B cell (primary cell): ENCODE measurements at regions not wholly inside any gene's neighbourhood (a gene's known extent, or its start where the extent isn't known, plus 50 kb on each side); places are given as distances from the start of the nearest gene placed in this dataset.

Source experiments
- ATAC-seq: fragments of 200-7000 bp; cut with Tn5 transposase; one replicate; pipeline ENCODE4 v1.10.0; 2021; ENCODE audit warnings: low read depth, mild to moderate bottlenecking, moderate number of reproducible peaks, moderate library complexity
- CTCF ChIA-PET: fragments of 350-600 bp; sonication (Branson Sonifier 250); formaldehyde crosslinking; loops from one replicate; lab custom pipeline; 2021; ENCODE audit warnings: antibody characterized with exemption, inconsistent platforms; lab: Charles Lee
- POLR2A ChIA-PET: fragments of 350-600 bp; sonication (Branson Sonifier 250); formaldehyde crosslinking; loops from one replicate; lab custom pipeline; 2021; ENCODE audit warnings: antibody characterized with exemption; lab: Charles Lee
- DNase-seq: peaks from one replicate; pipeline ENCODE4 v3.0.0; 2013
- H2AFZ ChIP-seq: 2 replicates; pipeline ENCODE4 v1.6.1; 2012; ENCODE audit warnings: mild to moderate bottlenecking, low read depth, low read length; ENCODE audit not compliant: insufficient read depth, poor library complexity, severe bottlenecking
- H3K27ac ChIP-seq, 2 donors: 1 replicate in 1 of 2; 2 replicates in 1 of 2; pipeline ENCODE4 v1.5.1; 2012 to 2013; ENCODE audit warnings: low read length in 2 of 2, mild to moderate bottlenecking in 2 of 2, moderate library complexity in 1 of 2
- H3K27me3 ChIP-seq, 4 experiments: fragments of 200-600 bp in 1 of 4; sonication (generic) in 1 of 4; replicated peaks in 1 of 4; 1 replicate in 2 of 4; 2 replicates in 2 of 4; pipeline versions ENCODE4 v1.6.1 to v1.7.0; 2013 to 2016; ENCODE audit warnings: low read length in 3 of 4, mild to moderate bottlenecking in 2 of 4, mixed read lengths in 1 of 4, moderate library complexity in 1 of 4; ENCODE audit not compliant: insufficient read depth in 4 of 4, control insufficient read depth in 3 of 4; ENCODE audit errors: control extremely low read depth in 1 of 4
- H3K36me3 ChIP-seq, 2 experiments: replicated peaks in 1 of 2; 1 replicate in 1 of 2; 2 replicates in 1 of 2; pipeline versions ENCODE4 v1.6.1 to v1.7.1; 2013; ENCODE audit warnings: low read length in 1 of 2; ENCODE audit not compliant: insufficient read depth in 2 of 2, control insufficient read depth in 1 of 2; ENCODE audit errors: control extremely low read depth in 1 of 2, extremely low read depth in 1 of 2
- H3K4me1 ChIP-seq, 2 donors: fragments of 200-600 bp in 1 of 2; sonication (generic) in 1 of 2; 1 replicate in 1 of 2; 2 replicates in 1 of 2; pipeline versions ENCODE4 v1.5.1 to v1.6.1; 2013 to 2017; ENCODE audit warnings: low read length in 2 of 2; ENCODE audit not compliant: control insufficient read depth in 2 of 2, insufficient read depth in 2 of 2
- H3K4me2 ChIP-seq: replicated peaks from 2 replicates; pipeline ENCODE3; 2012; ENCODE audit warnings: mild to moderate bottlenecking, low read depth, low read length; ENCODE audit not compliant: poor library complexity, severe bottlenecking
- H3K4me3 ChIP-seq, 5 experiments: fragments of 200-600 bp in 1 of 5; sonication (generic) in 1 of 5; 1 replicate in 3 of 5; 2 replicates in 2 of 5; pipeline versions ENCODE4 v1.5.1 to v1.7.0; 2011 to 2016; ENCODE audit warnings: low read length in 4 of 5, mild to moderate bottlenecking in 4 of 5, low read depth in 2 of 5, control low read depth in 1 of 5, moderate library complexity in 1 of 5; ENCODE audit not compliant: insufficient read depth in 1 of 5; ENCODE audit errors: control extremely low read depth in 1 of 5, extremely low read depth in 1 of 5
- H3K79me2 ChIP-seq: fragments of 200-600 bp; sonication (generic); one replicate; pipeline ENCODE4 v1.6.0; 2016; ENCODE audit warnings: low read length; ENCODE audit not compliant: control insufficient read depth, insufficient read depth
- H3K9ac ChIP-seq: fragments of 200-600 bp; sonication (generic); 2 replicates; pipeline ENCODE4 v1.6.1; 2017; ENCODE audit warnings: mild to moderate bottlenecking, low read length, moderate library complexity
- H3K9me3 ChIP-seq, 3 donors: one replicate each; pipeline versions ENCODE4 v1.6.1 to v1.7.1; 2013; ENCODE audit warnings: low read length in 2 of 3; ENCODE audit not compliant: control insufficient read depth in 2 of 3, insufficient read depth in 1 of 3; ENCODE audit errors: control extremely low read depth in 1 of 3
- H4K20me1 ChIP-seq: 2 replicates; pipeline ENCODE4 v1.6.0; 2012; ENCODE audit warnings: mild to moderate bottlenecking, low read length; ENCODE audit not compliant: insufficient read depth, control insufficient read depth, poor library complexity, severe bottlenecking
- H3K27ac Mint-ChIP-seq: one replicate; pipeline ENCODE4 v1.8.0; 2021; ENCODE audit warnings: mixed read lengths
- H3K27me3 Mint-ChIP-seq: one replicate; pipeline ENCODE4 v1.8.0; 2021; ENCODE audit warnings: mixed read lengths
- H3K4me1 Mint-ChIP-seq: one replicate; pipeline ENCODE4 v1.8.0; 2021; ENCODE audit warnings: mixed read lengths
- H3K4me3 Mint-ChIP-seq: one replicate; pipeline ENCODE4 v1.8.0; 2021; ENCODE audit warnings: mixed read lengths
- H3K9me3 Mint-ChIP-seq: one replicate; pipeline ENCODE4 v1.8.0; 2022; ENCODE audit warnings: mixed read lengths; ENCODE audit not compliant: insufficient read depth
- EZH2 ChIP-seq: IDR thresholded peaks from 2 replicates; pipeline ENCODE4 v1.6.1; 2012; ENCODE audit warnings: borderline replicate concordance, low read depth, mild to moderate bottlenecking, moderate library complexity, low read length; ENCODE audit not compliant: insufficient read depth, poor library complexity, severe bottlenecking
- WGBS: methylation state at CpG from one replicate; pipeline ENCODE4 v1.1.5; 2013; ENCODE audit warnings: missing lambda C conversion rate; ENCODE audit not compliant: insufficient coverage; 5-methylcytosine and 5-hydroxymethylcytosine counted together
- intact Hi-C: fragments of 100-400 bp; cut with micrococcal nuclease; formaldehyde crosslinking; loops from one replicate; pipeline ENCODE4 v1.10.0; 2022
- TF ChIP-seq, protein P1 (sequence below): fragments of 200-600 bp; IDR thresholded peaks from one replicate; pipeline ENCODE4 v1.8.0; 2022; ENCODE audit warnings: antibody characterized with exemption, mild to moderate bottlenecking

DNA sequence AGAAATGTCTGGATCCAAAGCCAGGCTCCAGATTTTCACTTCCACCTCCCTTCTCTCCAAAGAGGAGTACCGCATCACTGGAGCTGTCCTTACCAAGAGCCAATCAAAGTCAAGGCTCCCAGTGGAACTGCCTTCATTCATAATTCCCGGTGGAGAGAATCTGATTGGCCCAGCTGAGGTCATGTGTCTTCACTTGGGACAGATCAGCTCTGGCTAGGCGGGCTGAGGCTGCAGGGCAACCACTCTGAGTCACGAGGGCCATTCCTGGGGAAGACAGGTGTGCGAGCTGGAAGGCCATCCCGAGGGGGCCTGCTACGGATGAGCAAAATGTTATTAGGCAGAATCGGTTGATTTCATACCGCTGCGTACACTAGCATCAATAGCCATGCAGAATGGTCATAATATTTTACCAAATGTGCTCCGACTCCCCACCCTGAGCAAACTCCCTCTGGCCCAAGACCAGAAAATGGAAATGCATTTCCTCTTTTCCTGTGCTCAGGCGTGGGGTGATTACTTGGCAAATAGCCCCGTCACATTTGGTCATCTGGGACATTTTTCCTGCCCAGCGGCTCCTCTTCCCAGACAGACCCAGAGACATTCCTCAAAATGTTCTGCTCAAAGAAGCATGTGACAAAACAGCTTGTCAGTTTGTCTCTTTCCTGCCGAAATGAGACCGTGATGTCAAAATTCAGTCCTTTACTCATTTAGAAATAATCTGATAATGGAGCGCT lies 111.1 kb downstream of the AIPL1 start:
- no peak for ATAC-seq

DNA sequence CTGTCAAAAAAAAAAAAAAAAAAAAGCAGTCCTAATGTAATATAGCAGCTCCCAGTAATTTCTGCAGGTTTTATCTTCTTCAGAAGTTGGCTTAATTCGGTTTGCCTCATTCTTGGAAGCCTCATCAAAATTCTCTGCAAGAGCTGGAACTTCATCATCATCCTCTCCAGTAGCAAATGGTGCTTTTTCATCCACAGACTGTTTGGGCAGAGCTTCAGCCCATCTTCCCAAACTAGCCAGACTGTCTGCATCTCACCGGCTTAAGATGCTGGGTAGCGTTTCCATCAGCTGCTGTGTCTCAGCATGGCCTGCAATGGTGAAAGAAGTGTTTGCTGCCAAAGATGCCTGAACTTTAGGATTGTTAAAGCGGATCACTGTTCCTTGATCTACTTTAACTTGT lies 112.6 kb downstream of the AIPL1 start:
- POLR2A ChIA-PET = no interaction called here
- 93% methylated on average over 4 of the region's 4 CpGs for WGBS

More for the DNA sequence above, 111.1 kb downstream of the AIPL1 start:
- H3K36me3 ChIP-seq = no peaks in the 10 kb centered on the region
- H3K27me3 ChIP-seq = peaks cover 0 to 4% (median 2%) of the 10 kb centered on the region in 4 experiments
- H3K4me1 ChIP-seq = no peaks in the 10 kb centered on the region
- H3K9ac ChIP-seq = no peak overlapping the region
- H4K20me1 ChIP-seq = no peaks in the 10 kb centered on the region
- no peaks in the 10 kb centered on the region for H3K9me3 ChIP-seq
- H3K4me1 Mint-ChIP-seq = no peaks in the 10 kb centered on the region
- no peak overlapping the region for H3K4me2 ChIP-seq
- H3K79me2 ChIP-seq = no peaks in the 10 kb centered on the region
- no peak overlapping the region for H3K27ac ChIP-seq
- ChIA-PET CTCF (no interaction called here), POLR2A (no interaction called here)
- DNase-seq = no peak
- H3K4me3 ChIP-seq = no peak overlapping the region
- H3K27ac Mint-ChIP-seq = no peak overlapping the region
- H2AFZ ChIP-seq = no peak overlapping the region
- H3K27me3 Mint-ChIP-seq = peaks cover 30% of the 10 kb centered on the region
- H3K4me3 Mint-ChIP-seq = no peak overlapping the region
- intact Hi-C loops = no loop called here
- TF ChIP-seq, protein P1, sequence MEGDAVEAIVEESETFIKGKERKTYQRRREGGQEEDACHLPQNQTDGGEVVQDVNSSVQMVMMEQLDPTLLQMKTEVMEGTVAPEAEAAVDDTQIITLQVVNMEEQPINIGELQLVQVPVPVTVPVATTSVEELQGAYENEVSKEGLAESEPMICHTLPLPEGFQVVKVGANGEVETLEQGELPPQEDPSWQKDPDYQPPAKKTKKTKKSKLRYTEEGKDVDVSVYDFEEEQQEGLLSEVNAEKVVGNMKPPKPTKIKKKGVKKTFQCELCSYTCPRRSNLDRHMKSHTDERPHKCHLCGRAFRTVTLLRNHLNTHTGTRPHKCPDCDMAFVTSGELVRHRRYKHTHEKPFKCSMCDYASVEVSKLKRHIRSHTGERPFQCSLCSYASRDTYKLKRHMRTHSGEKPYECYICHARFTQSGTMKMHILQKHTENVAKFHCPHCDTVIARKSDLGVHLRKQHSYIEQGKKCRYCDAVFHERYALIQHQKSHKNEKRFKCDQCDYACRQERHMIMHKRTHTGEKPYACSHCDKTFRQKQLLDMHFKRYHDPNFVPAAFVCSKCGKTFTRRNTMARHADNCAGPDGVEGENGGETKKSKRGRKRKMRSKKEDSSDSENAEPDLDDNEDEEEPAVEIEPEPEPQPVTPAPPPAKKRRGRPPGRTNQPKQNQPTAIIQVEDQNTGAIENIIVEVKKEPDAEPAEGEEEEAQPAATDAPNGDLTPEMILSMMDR = no peak
- no peak for TF ChIP-seq EZH2
- 89% methylated on average over 13 of the region's 17 CpGs for WGBS
- H3K9me3 Mint-ChIP-seq = no peaks in the 10 kb centered on the region

More for the DNA sequence above, 112.6 kb downstream of the AIPL1 start:
- Histone ChIP-seq H3K4me3 (no peak overlapping the region), H2AFZ (no peak overlapping the region), H3K27me3 (peaks cover 0 to 4% (median 2%) of the 10 kb centered on the region in 4 experiments), H3K27ac (no peak overlapping the region), H3K9ac (no peak overlapping the region), H3K9me3 (no peaks in the 10 kb centered on the region), H3K79me2 (no peaks in the 10 kb centered on the region), H3K36me3 (no peaks in the 10 kb centered on the region), H3K4me1 (no peaks in the 10 kb centered on the region), H3K4me2 (no peak overlapping the region), H4K20me1 (no peaks in the 10 kb centered on the region)
- no peak for ATAC-seq
- no peak for DNase-seq
- Mint-ChIP-seq H3K4me3 (no peak overlapping the region), H3K4me1 (no peaks in the 10 kb centered on the region), H3K9me3 (no peaks in the 10 kb centered on the region), H3K27me3 (peaks cover 22% of the 10 kb centered on the region), H3K27ac (no peak overlapping the region)
- CTCF ChIA-PET = no interaction called here
- TF ChIP-seq, protein P1 = no peak
- TF ChIP-seq EZH2 = no peak
- intact Hi-C loops = no loop called here
